RPMI7951 (cell line): ENCODE measurements at regions not wholly inside any gene's neighbourhood (a gene's known extent, or its start where the extent isn't known, plus 50 kb on each side); places are given as distances from the start of the nearest gene placed in this dataset.
A peak's percentile ranks its signal among the peaks of the same experiment; 100 is the strongest.

ENCODE experiments used
- DNase-seq: peaks from one replicate; pipeline ENCODE4 v3.0.0-alpha.2; 2012; ENCODE audit warnings: low read depth

DNA sequence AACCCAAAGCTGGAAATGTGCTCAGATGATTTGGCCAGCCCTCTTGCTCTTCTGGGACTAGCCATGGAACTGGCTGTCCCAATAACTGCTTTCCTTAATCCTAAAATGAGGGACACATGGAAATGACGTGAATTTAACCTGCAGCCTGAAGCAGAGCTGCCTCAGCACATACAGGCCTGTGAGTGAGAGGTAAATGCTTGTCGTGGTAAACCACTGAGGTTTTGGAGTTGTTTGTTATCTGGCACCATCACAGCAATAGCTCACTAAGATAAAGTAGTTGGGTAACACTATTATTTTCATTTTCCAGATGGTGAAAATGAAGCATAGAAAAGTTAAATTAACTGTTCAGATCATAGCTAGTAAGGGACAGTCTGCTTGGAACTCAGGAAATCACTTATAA is 333.4 kb upstream of the CHD6 start:
- no peak for DNase-seq

DNA sequence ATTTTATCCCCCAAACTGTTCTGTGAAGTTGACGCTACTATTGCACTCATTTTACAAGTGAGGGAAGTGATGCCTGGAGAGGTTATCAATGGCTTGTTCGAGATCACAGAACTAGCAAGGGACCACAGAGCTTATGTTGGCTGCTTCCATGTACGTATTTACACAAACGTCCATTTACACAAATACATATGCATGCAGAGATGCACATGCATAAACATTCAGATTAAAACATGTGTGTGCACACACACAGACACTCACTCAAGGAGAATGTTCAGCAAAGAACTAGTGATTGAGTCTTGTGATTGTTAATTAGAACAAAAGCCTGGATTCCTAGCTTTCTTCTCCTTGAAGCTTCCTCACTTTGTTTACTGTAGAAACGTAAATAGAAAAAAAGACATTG is 321.5 kb upstream of the CHD6 start:
- no peak for DNase-seq

DNA sequence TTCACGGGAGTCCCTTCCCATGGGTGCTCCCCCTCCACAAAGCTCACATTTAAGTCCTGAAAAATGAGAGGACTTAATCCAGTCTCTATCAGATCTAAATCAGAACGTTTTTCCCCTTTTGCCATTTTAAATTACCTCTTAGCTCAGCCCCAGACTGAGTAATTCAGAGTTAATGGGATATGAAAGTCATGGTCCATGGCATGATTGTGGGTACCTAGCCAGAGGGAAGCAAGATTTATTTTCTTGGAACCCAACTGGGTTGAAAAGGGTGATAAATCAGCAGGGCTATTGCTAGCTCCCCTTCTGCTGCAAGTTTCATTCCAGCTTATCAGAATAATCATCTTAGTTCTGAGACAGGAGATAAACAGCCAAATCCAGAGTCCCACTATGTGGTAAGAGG is 320.2 kb upstream of the CHD6 start:
- DNase-seq, result no peak

DNA sequence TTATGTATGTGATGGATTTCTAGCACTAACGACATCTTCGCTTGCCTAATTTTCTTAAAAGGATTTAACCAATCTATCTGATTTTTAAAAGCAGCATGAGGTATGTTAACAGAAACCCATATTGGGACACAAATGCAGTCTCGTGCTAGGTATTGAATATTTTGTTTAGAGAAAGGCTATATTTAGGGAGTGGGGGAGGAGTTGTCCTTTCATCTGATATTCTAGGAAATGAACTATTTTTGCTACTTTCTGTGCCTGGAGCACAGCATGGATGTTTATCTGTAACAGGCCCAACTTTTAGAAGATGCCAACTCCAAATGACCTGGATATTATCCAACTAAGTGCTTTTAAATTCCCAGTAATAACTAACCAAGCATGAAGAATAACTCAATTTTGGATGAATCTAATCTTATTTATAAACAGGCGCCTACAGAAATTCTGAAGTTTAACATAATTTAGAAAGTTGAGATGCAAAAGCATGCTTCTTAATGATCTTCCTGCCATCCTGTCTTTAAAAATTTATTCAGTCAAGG is 317.1 kb upstream of the CHD6 start:
- DNase-seq, result no peak

DNA sequence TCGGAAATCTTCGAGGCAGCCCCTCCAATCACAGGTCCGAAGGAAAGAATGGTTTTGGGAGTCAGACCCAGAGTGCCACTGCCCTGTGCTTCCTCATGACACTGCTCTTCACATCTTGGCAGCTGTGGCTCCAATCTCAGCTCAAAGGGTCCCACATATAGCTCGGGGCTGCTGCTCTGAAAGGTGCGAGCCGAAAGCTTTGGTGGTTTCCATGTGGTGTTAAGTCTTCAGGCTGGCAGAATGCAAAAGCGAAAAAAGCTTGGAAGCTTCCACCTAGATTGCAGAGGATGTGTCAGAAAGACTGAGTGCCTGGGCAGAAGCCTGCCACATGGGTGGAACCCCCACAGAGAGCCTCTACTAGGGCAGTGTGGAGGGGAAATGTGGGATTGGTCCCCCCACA is 314.3 kb upstream of the CHD6 start:
- DNase-seq, result no peak

DNA sequence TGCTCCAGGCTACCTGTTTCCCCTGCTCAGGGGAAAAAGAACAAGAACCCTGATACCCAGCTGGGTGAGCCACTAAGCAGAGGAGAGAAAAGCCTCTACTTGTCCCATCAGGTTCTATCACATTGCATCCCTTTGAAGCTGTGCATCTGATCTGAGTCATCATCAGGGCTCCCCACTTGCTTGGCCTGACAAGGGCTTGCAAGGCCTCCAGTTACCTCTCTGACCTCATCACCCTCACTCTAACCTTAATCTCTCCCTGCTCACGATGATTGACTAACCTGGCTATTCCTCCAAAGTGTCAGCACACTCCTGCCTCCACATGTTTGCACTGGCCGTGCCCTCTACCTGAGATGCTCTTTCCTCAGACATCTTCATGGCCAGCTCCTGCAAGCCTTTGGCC is 309.5 kb upstream of the CHD6 start:
- no peak for DNase-seq

DNA sequence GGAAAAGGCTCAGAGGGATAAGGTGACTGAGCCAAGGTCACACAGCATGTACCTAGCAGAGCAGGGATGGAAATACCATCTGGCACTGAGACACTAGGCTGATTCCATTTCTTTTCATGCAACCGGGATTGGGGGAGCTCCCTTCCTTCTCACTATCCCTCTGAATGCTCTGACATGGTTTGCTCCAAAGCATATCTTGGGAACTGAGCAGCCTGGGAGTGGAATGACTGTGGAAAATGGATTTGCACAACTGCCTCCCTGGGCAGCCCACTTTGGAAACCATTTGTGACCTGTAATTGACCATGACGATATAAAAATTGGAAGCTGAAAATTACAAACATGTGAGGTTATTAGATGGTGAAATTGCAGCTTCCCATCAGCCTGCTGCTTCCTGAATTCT is 309.0 kb upstream of the CHD6 start:
- no peak for DNase-seq

DNA sequence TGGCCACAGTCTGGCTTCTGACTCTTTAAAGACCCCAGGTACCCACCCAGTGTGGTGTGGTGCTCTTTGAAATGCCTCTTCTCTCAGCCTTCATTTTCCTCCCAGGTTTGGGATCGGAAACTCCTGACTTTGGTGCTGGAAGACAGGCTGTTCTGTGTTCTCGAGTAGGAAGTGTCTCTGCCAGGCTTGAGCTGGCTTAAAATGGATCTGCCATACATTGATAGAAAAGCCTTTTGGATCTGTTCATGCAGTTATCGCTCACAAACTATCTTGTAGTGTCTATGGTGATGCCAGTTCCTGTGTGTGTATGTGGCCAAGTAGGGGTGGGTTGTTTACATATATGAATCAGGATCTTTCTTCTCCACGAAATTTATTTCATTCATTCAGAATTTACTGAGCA is 307.3 kb upstream of the CHD6 start:
- no peak for DNase-seq

DNA sequence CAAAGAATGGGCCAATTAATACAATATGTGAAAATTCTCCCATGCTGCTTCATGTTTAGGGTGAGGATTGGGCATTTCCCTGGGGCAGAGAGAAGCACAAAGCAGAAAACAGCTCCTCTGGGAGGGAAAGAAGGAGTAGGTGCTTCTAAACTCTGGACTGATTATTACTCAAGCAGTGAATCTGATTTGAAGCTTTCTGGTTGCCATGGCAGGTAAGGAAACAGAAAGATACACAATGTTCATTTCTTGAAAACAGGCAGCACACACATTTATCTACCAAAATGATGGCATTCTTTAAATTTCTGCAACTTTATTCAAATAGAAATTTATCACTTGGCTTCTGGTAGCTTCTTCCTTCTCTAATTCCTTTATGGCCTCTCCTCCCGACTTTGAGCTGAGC is 305.4 kb upstream of the CHD6 start:
- DNase-seq, result no peak

DNA sequence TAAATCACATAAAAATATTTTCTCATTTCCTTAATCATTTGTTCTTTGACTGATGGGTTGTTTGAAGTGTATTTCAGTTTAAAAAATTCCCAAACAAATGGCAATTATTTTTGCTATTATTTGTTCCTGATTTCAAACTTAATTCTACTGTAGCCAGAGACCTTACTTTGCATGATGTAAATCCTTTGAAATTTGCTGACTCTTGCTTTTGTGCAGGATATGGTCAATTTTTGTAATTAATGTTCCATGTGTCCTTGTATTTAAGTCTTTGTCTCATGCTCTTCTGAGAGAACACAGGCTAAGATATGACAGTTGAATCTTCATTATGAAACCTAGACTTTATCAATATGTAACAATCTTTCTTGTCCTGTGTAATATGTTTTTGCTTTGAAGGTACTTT is 295.0 kb upstream of the CHD6 start:
- DNase-seq, result no peak

DNA sequence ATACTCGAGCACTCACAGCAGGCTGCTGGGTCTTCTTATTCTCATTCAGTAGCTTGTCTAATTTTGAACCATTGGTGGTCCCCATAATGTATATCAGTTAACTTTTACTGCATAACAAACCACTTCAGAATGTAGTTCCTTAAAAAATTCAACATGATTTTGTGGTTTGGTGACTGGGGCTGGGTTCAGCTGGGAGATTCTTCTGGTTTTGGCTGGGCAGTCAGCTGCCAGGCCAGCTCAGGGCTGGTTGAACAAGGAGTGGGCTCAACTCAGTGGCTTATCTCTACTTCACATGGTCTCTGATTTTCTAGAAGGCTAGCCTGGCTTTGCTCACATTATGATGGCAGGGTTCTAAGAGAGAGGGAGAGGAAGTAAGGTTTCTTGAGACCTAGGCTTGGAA is 292.4 kb upstream of the CHD6 start:
- no peak for DNase-seq

DNA sequence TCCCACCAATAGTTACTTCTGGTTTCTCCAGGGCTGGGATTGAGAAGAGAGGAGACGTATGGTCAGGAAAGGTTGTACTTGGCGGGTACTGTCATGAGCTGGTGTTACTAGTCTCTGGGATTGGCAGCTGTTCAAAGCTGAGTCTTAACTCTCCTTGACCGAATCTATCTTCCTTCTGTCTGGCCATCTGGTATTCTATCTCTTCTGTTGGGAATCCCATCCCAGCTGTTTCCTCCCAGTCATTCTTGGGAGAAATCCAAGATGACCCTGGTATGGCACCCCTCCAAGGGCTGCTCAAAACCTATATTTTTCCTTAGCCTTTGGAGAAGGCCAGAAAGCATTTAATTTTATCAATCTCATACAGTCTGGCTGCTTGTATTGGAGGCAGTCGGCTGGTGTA is 287.0 kb upstream of the CHD6 start:
- peak; percentile 17 for DNase-seq

DNA sequence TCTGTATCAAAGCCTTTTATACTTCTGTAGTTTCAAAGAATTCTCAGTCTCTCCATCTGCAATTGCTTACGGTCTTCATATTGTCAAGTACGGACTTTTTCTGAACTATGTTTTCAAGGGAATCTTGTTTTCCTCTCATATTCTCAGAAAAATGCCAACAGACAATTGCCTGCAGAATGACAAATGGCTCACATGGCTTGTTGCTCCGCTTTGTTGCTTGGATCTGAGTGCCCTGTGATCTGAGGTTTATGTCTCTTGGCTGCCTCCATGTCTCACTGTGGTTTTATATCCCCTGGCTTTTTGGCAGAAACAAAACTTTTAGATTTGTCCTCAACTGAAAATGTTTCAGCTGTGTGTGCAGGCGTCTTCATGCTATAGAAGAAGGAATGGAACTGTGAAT is 285.4 kb upstream of the CHD6 start:
- DNase-seq, result no peak

DNA sequence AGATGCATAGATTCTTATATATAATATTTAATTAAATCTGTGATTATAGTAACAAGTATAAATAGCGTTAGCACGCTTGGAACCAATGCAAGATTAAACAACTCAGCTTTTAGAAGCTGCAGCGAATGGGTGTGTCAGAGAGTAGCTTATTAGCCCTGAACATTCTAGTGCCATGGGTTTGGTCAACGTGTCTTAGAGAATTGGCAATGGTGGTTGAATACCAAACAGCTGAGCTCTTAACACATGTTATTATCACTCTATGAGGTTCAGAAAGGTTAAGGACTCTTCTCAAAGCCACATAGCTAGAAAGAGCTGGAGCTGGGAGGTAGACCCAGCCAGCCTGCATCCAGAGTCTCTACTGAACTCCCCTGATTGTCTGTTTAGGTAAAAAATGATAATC is 284.2 kb upstream of the CHD6 start:
- no peak for DNase-seq

DNA sequence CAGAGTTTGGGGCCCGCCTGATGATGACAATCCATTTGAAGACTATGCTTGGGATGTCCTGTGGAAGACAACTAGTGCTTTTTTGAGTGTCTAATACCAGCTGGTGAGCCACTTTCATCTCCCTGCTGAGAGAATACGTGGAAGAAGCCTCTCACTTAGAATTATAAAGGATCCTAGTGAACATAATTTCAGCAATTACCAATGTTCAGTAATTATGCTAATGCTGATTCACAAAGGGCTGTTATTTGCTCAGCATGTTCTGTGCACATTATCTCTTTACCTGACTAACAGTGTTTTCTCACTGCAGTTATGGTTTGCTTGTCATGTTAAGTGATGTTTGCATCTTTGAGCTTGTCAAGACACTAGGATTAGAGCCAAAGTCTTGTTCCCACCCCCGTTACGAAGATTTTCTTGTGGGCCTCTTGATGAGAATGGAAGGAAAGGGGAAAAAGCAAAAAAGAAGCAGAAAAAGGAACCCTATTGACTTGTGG is 282.1 kb upstream of the CHD6 start:
- no peak for DNase-seq

DNA sequence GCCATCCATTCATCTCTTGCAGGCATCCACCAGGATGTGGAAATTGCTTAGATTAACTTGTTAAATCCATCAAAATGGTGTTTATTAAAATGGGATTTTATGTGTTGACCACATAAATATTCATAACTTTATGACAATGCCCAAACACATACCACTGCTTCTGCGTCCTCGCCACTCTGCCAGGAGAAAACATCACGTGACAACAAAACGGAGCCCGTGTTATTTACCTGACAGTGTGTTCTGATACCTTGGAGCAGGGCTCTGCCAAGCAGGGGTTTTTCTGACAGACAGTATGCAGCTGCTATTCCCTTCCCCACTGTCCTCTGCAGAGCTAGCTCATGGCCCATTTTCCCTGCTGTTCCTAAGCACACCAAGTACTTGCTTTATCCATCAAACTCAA is 279.5 kb upstream of the CHD6 start:
- no peak for DNase-seq

DNA sequence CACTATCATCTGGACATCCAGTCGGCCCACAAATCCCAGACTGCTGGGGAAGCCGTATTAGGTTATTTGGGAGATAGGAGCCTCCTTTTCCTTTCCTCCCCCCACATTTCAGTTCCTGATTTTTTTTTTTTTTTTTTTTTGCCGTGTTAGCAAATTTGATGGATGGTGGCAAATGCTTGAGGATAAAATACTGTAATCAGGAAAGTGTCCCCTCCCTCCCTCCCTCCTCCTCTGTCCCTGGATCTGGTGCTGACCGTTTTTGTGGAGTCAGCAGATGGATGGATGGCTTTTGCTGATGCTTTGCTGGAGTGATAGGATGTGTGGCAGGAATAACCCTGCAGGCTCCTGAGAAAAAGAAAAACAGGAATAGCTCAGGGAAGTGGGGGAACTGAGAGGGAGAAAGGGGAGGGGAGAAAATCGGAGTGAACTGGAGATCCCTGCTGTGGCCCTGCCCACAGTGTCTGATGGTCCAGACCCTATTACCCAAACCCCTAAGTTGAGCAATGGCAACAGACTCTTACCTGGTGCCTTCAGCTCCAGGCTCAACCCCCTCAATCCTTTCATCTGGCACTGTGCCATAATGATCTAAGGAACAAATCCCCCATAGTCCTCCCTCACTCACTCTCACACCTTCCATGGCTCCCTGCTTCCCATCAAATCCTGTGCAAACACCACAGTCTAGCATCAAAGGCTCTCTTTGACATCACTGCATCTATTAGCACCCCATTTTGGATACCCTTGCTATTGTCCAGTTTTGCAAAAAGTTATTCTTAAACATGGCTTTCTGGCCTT is 277.3 kb upstream of the CHD6 start:
- DNase-seq, result no peak

DNA sequence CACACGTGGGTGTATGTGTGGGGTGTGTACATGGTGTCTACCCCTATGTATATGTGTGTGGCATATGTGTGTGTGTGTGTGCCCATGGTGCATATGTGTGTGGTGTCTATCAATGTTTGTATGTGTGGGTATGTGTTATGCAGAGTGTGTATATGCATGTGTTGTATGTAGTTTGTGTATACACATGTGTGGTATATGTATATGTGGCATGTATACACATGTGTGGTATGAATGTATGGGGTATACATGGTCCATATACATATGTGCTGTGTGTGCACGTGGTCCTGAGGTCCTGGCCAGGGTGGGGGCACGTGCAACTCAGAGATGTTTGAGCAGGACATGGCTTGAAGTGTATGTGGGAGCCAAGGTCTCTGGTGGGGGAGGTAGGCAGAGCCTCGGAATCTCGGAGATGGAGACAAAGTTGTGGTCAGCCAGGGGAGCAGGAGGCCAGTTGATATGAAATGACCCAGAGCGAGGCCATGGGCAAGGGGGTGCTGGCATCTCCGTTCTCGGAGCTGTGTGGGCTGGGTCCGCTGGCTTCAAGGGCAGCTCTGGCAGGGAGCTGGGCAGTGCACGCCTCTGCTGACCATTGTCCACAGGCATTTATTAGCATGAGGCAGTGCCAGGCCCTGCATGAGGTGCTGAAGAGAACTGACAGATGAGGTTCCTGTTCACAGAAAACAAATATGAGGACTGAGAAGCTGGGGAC is 276.2 kb upstream of the CHD6 start:
- DNase-seq, result no peak

DNA sequence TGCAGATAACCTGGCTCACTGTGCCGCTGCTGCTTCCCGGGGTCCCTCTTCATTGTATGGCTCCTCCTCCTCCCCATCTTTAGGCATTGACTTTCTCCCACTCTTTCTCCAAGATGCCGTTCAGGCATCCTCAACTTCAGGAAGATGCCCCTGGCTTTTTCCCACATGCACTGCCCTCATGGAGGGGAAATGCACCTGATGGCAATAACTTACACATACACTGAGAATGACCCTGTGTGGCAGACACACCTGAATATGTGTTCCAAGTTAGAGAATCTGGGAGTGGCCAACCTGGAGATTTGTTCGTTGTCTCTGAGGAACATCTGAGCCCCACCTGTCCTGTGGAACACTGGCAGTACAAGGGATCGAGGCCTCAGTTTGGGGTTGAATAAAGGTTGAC is 273.9 kb upstream of the CHD6 start:
- DNase-seq, result no peak

DNA sequence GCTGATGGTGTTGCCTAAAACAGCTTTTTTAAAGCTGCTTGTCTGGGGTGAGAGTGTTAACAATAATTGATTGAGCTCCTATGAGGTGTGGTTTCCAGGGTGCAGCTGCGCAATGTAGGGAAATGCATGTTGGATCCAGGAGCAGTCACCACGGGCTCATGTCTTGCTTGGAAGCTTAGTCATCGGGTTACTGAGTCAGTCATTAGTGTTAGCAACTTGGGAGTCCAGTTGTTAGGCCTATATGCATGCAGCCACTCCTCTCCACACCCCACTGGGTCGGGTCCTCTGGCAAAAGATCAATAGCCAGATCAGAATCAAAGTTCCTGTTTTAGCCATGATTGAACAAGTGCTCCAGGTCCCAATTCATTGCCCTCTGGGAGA is 271.7 kb upstream of the CHD6 start:
- peak; percentile 22 for DNase-seq

DNA sequence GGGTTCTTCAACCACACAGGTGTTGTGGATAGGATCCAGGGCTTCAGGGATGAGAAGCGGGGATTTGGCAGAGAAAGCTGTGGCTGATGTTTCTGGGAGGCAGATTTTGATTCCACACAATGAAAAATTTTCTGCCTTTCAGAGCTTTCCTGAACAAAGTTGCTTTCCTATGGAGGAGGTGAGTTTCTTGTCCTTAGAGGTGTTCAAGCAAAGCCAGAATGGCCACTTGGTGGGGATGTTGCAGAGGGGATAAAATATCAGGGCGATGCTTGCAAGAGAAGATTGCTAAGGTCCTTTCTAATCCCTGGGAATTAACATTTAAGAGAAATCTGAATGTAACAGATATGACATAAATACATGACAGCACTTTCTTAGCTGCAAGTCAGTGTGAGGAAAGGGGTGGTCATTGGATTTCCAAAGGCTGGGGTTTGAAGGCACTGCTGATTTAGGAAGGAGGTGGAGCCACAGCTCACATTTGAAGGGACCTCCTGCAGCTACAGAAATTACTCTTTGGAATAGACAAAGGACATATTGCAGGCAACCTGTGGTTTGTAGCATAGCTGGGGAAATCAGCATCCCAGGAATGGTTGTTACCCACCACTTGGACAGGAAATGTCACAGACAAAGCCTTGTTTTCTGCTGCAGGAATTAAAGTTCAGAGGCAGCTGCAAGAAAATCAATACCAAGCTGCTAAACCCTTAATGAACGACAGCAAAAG is 271.1 kb upstream of the CHD6 start:
- peak; percentile 7 for DNase-seq

DNA sequence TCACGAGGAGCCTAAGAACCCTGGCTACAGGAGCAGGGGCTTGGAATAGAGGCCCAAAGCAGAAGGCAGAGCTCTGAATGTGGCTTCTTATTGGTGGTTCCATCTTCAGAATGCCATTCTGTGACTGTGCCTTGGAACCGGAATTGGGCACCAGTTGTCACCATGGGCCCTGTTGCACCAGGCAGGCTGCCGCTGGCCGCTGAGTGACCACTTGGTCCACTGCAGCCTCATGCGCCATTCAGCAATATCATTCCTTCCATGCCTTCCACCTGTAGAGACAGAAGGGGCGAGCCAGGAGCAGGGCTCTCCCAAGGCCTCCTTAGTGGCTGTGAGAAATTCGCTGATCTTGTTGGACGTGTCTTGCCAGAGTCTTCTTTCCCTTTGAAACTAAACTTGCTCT is 270.3 kb upstream of the CHD6 start:
- no peak for DNase-seq

DNA sequence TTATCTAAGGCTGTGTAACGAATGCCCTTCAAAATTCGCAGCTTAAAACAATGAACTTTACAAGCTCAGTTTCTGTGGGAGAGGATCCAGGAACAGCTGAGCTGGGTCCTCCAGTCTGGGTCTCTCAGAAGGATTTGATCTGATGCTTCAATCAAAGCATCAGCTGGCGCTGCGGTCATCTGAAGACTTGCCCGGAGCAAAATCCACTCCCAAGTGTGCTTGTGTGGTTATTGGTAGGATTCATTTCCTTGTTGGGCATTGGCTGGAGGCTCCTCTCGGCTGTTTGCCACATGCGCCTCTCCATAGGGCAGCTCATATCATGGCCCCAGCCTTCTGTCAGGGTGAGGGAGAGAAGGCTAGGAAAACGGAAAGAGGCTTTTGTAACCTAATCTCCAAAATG is 269.3 kb upstream of the CHD6 start:
- DNase-seq, result peak; percentile 29
